MM.1S (cell line): ENCODE measurements at regions not wholly inside any gene's neighbourhood (a gene's known extent, or its start where the extent isn't known, plus 50 kb on each side); places are given as distances from the start of the nearest gene placed in this dataset.

Source experiments
- DNase-seq: peaks from one replicate; pipeline ENCODE4 v3.0.0-alpha.2; 2015
- H2AFZ ChIP-seq: fragments of 300-600 bp; sonication (generic); 2 replicates; pipeline ENCODE4 v1.6.0; 2016; ENCODE audit warnings: antibody characterized with exemption, low read length
- H3F3A ChIP-seq: fragments of 300-600 bp; sonication (generic); 2 replicates; pipeline ENCODE4 v1.6.1; 2016; ENCODE audit warnings: mild to moderate bottlenecking, antibody characterized with exemption, low read length, moderate library complexity, mixed read lengths; ENCODE audit not compliant: insufficient read depth
- H3K27ac ChIP-seq: fragments of 300-600 bp; sonication (generic); 2 replicates; pipeline ENCODE4 v1.5.1; 2016; ENCODE audit warnings: mild to moderate bottlenecking, low read length
- H3K27me3 ChIP-seq: fragments of 300-600 bp; sonication (generic); replicated peaks from 2 replicates; pipeline ENCODE4 v1.6.0; 2016; ENCODE audit warnings: low read length; ENCODE audit not compliant: insufficient read depth
- H3K36me3 ChIP-seq: fragments of 300-600 bp; sonication (generic); replicated peaks from 2 replicates; pipeline ENCODE4 v1.6.1; 2016; ENCODE audit warnings: mild to moderate bottlenecking, low read length, mixed read lengths; ENCODE audit not compliant: insufficient read depth
- H3K4me1 ChIP-seq: fragments of 300-600 bp; sonication (generic); 2 replicates; pipeline ENCODE4 v1.6.1; 2016; ENCODE audit warnings: low read length, mixed read lengths
- H3K4me2 ChIP-seq: fragments of 300-600 bp; sonication (generic); 2 replicates; pipeline ENCODE4 v1.6.0; 2016; ENCODE audit warnings: low read depth, low read length
- H3K4me3 ChIP-seq: fragments of 300-600 bp; sonication (generic); 2 replicates; pipeline ENCODE4 v1.5.1; 2016; ENCODE audit warnings: low read length, mixed read lengths
- H3K79me2 ChIP-seq: fragments of 300-600 bp; sonication (generic); 2 replicates; pipeline ENCODE4 v1.6.1; 2016; ENCODE audit warnings: mixed run types, low read length, mixed read lengths
- H3K9ac ChIP-seq: fragments of 300-600 bp; sonication (generic); 2 replicates; pipeline ENCODE4 v1.6.1; 2016; ENCODE audit warnings: low read length, mixed read lengths
- H3K9me2 ChIP-seq: fragments of 300-600 bp; sonication (generic); replicated peaks from 2 replicates; pipeline ENCODE4 v1.6.1; 2016; ENCODE audit warnings: mild to moderate bottlenecking, low read length, mixed read lengths; ENCODE audit not compliant: insufficient read depth
- H3K9me3 ChIP-seq: fragments of 300-600 bp; sonication (generic); replicated peaks from 2 replicates; pipeline ENCODE4 v1.6.1; 2016; ENCODE audit warnings: mild to moderate bottlenecking, low read length, mixed read lengths; ENCODE audit not compliant: insufficient read depth
- H4K20me1 ChIP-seq: fragments of 300-600 bp; sonication (generic); 2 replicates; pipeline ENCODE4 v1.6.1; 2016; ENCODE audit warnings: mild to moderate bottlenecking, low read length, moderate library complexity, mixed read lengths; ENCODE audit not compliant: insufficient read depth
- EZH2 ChIP-seq: fragments of 300-600 bp; sonication (generic); optimal IDR thresholded peaks from 2 replicates; pipeline ENCODE3; 2017; ENCODE audit warnings: low read depth, mild to moderate bottlenecking, antibody characterized with exemption, low read length, mixed read lengths
- EZH2phosphoT487 ChIP-seq: fragments of 300-600 bp; sonication (generic); IDR thresholded peaks from 2 replicates; pipeline ENCODE4 v1.6.1; 2018; ENCODE audit warnings: antibody characterized with exemption, low read length
- TF ChIP-seq, protein P1 (sequence below): fragments of 300-600 bp; sonication (generic); IDR thresholded peaks from 2 replicates; pipeline ENCODE4 v1.5.1; 2016; ENCODE audit warnings: antibody characterized with exemption, low read length, mixed read lengths

DNA sequence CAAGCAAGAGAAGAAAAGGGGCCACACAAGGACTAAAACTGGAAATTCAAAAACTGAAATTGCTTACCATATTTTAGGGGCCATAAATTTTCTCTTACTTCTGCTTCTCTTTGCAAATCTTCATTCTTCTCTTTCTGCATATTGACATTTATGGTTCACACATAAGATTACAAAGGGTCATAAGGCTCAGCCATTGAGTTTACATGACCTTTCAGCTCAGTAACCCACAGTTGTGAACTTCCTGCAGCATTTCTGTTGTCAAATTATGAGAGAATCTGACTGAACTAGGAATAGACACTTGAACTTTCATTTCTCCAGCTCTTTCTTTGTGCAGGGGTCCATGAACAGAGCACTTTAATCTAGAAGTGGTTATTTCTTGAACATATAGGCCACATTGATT, 434.8 kb upstream of the CT83 start:
- H3K36me3 ChIP-seq: no peaks in the 10 kb centered on the region
- H3K79me2 ChIP-seq: no peaks in the 10 kb centered on the region
- H3K4me1 ChIP-seq: no peaks in the 10 kb centered on the region
- no peak overlapping the region for H2AFZ ChIP-seq
- DNase-seq: no peak
- H3K4me3 ChIP-seq: no peak overlapping the region
- no peak overlapping the region for H3K9ac ChIP-seq
- no peaks in the 10 kb centered on the region for H3K27me3 ChIP-seq
- H3K9me2 ChIP-seq: no peaks in the 10 kb centered on the region
- no peaks in the 10 kb centered on the region for H3K9me3 ChIP-seq
- no peaks in the 10 kb centered on the region for H4K20me1 ChIP-seq
- H3K4me2 ChIP-seq: no peak overlapping the region
- no peak overlapping the region for H3K27ac ChIP-seq
- no peak for TF ChIP-seq EZH2
- TF ChIP-seq EZH2phosphoT487: no peak
- TF ChIP-seq, protein P1, sequence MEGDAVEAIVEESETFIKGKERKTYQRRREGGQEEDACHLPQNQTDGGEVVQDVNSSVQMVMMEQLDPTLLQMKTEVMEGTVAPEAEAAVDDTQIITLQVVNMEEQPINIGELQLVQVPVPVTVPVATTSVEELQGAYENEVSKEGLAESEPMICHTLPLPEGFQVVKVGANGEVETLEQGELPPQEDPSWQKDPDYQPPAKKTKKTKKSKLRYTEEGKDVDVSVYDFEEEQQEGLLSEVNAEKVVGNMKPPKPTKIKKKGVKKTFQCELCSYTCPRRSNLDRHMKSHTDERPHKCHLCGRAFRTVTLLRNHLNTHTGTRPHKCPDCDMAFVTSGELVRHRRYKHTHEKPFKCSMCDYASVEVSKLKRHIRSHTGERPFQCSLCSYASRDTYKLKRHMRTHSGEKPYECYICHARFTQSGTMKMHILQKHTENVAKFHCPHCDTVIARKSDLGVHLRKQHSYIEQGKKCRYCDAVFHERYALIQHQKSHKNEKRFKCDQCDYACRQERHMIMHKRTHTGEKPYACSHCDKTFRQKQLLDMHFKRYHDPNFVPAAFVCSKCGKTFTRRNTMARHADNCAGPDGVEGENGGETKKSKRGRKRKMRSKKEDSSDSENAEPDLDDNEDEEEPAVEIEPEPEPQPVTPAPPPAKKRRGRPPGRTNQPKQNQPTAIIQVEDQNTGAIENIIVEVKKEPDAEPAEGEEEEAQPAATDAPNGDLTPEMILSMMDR: no peak
- H3F3A ChIP-seq: no peaks in the 10 kb centered on the region

DNA sequence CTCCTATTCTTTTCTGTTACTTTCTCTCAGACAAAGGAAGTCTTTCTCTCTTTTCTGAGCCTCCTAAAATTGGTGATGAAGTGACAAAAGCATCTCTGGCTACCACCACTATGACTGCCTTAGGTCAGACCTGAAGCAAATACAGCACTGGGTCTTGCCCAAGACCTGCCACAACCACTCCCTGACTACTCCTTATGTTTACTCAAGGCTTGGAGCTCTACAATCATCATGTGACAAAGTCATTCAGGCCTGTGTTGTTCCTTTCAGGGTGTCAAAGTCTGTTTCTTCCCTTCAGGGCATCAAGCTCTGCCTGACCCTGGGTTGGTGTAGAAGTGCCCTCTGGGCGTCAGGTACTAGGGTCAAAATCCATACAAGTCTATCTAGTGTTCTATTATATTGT, 419.2 kb upstream of the CT83 start:
- no peaks in the 10 kb centered on the region for H3K36me3 ChIP-seq

GRCh38 chrX:116873671-116874070, 410.9 kb upstream of the CT83 start:
- no peak overlapping the region for H2AFZ ChIP-seq

More for the DNA sequence above, 419.2 kb upstream of the CT83 start:
- Histone ChIP-seq H3K9me2 (no peaks in the 10 kb centered on the region), H3K27me3 (no peaks in the 10 kb centered on the region), H3K9ac (no peak overlapping the region), H3K4me3 (no peak overlapping the region), H2AFZ (no peak overlapping the region), H3K79me2 (no peaks in the 10 kb centered on the region), H3K9me3 (no peaks in the 10 kb centered on the region), H3K27ac (no peak overlapping the region), H4K20me1 (no peaks in the 10 kb centered on the region), H3K4me2 (no peak overlapping the region), H3F3A (no peaks in the 10 kb centered on the region), H3K4me1 (no peaks in the 10 kb centered on the region)
- no peak for DNase-seq
- no peak for TF ChIP-seq EZH2phosphoT487
- no peak for TF ChIP-seq EZH2
- TF ChIP-seq, protein P1: no peak

More at GRCh38 chrX:116873671-116874070, 410.9 kb upstream of the CT83 start:
- no peak overlapping the region for H3K4me3 ChIP-seq
- no peak overlapping the region for H3K27ac ChIP-seq
- TF ChIP-seq EZH2 (no peak), EZH2phosphoT487 (no peak)
- TF ChIP-seq, protein P1: no peak
- H3K9ac ChIP-seq: no peak overlapping the region
- no peaks in the 10 kb centered on the region for H3F3A ChIP-seq
- no peaks in the 10 kb centered on the region for H3K9me2 ChIP-seq
- H3K4me2 ChIP-seq: no peak overlapping the region
- no peaks in the 10 kb centered on the region for H3K4me1 ChIP-seq
- no peaks in the 10 kb centered on the region for H4K20me1 ChIP-seq
- H3K27me3 ChIP-seq: no peaks in the 10 kb centered on the region
- H3K79me2 ChIP-seq: no peaks in the 10 kb centered on the region
- H3K36me3 ChIP-seq: no peaks in the 10 kb centered on the region
- no peaks in the 10 kb centered on the region for H3K9me3 ChIP-seq
- no peak for DNase-seq
